Left hindlimb (tissue), 1 donor: ENCODE measurements at regions not wholly inside any gene's neighbourhood (a gene's known extent, or its start where the extent isn't known, plus 50 kb on each side); places are given as distances from the start of the nearest gene placed in this dataset.

Experiments used
- DNase-seq: peaks from one replicate; pipeline ENCODE4 v3.0.0-alpha.2; 2018

DNA sequence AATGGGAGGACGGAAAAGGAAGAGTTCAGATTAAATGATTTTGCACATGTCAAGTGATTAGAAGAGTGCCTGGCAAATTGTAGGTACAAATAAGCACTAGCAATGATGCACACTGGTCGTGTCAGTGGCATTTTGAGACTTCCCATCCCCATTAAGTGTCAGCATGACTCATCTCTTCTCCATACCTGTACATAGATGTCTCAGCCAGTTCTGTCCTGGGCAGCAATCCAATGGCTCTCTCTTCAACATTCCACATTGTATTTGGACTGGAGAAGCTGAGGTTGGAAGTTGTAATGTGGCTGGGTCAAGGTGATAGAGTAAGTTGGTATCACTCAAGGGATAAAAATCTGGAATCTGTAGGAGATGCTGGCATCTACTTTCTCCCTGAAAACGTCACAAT is 742.7 kb downstream of the VRK1 start:
- DNase-seq, result no peak

DNA sequence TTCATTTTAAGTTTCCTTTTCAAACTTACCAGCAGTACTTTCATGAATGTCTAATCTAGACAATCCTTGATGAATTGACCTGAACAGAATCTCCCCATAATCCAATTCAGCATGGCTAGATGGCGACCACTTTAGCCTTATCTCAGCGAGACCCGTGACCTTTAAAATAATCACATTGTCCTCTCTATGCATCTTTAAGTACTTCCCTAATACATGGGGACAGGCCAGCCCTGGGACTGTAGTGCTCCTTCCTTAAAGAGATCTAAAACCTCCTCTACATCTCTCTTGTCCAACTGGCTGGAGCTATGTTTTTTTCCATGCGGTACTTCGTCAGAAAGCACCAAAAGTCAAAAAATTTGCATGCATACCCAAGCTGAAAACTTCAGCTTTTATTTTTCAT is 746.0 kb downstream of the VRK1 start:
- DNase-seq, result no peak

DNA sequence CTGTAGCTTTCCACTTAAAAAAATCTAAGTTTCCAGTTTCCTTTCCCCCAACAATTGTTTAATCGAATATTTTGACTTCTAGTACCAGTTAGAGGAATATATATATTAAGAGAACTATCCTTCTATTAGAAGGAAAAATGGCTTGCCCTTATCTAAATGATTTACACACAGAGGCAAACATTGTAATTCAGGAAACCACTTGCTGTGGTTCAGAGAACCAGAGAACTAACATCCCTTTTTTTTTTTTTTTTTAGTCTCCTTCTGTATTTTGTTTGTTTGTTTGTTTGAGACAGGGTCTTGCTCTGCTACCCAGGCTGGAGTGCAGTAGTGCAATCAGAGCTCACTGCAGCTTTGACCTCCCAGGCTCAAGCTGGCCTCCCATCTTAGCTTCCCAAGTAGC is 746.6 kb downstream of the VRK1 start:
- DNase-seq, result no peak

DNA sequence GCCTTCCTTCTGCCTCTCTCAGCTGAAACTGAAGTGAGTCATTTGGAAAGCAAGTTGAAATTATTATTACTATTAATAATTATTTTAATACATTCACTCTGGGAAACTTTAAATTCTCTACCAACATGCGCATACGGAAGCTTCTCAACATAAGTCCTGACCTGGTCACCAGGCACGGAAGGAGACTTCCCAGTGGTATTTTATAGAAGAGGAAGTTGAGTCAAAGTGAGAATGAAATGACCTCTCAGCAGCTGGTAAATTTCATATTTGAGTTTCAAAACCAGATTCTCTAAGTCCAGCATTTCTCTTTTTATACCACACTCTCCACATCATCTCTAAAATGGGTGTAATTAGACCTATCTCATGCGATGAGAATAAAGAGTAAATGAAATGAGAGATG is 747.4 kb downstream of the VRK1 start:
- DNase-seq, result no peak

DNA sequence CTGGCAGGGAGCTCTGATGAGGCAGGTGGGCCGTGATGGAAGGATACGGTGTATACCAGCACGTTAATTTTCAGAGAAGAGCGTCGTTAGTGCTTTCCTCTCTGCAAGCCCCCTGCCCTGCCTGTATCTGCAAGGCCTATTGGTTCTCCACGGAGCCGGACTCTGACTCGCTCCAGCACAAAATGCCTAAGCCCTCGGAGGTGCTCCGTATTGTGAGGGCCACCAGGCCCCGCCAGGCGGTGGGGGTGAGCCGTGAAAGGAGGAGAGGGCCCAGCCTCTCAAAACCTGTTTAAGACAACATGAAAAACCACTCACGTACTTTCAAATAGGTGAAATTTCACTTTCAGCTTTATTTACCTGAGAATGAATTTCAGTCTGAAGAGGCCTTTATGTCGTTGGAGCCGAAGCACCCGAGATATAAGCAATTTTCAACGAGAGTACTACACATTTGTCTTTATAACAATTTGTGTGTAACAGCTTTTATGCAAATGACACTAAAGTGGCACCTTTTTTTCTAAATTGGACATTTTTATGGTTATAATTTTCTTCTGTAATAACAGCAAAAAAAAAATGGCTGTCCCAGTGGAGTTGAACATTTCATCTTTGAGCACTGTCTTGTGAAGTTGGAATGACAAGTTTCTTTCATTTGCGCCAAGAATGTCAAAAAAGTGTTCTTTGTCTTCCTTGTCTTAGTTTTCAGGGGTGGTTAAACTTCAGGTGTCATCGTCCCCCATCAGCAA is 749.5 kb downstream of the VRK1 start:
- DNase-seq, result no peak

DNA sequence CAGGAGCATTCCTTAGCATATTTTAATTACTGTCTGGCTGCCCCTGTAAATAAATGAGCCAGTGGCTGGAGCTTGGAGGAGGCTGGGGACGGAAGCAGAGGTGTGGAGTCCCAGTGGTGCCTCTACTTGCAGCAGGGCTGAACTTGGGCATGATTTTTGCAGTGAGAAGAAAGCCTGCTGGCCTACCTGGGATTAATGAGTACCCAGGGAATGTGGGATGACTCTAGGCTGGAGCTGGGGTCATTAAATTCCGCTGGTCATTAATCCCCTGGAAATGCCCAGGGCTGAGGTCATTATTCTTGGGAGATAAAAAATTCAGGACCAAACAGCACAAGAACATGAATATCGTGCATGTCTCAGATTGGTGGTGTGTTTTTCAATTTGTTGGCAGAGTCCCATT is 753.3 kb downstream of the VRK1 start:
- no peak for DNase-seq

DNA sequence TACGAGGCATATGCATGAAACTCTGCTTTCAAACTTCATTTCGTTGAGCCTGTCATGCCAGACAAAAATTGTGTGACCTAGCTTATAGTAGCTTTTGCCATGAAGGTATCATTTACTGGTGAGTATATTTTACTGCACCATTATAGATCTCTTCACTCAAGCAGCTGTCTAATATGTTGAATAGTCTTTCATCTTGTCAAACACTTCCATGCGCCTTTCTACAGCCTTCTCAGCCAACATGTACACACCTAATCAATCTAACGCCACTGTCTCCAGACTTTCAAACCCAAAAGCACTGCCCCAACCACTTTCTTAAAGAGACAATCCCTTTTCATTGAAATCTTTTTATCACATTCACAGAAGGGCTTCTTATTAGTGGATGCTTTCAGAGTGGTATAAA is 757.4 kb downstream of the VRK1 start:
- no peak for DNase-seq

DNA sequence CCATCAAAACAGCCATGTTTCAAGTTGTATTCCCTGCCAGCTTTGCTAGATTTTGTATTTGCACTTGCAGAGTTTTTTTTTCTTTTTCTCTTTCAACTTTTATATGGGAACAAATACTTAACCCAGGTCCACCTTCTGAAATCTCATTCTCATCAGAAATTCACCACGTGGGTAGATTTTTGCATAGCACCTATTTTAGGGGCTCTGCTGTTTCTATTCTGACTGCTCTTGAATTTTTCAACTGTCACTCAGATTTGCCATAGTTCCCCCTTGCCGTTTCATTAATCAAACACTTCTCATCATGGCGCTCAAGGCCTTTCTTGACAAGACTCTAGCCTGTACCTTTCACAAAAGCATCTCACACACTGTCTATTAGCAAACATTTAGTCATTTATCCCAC is 767.2 kb downstream of the VRK1 start:
- DNase-seq, result no peak

DNA sequence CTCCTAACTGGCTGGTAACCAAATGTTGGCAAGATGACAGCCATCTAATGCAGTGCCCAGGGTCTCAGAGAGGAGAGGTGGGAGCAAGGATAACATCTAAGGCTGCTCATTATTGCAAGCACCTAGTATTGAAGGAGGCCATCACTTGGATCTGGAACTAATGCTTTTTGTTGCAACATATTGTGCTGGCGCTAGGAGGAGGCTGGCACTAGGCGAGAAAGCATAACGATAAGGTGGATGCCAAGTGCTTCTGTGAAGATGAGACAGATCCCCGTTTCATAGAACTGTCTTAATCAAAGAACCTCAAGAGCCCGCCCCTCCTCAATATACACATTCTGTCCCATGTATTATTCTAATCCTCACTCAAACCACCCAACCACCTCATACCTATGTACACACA is 774.0 kb downstream of the VRK1 start:
- no peak for DNase-seq

DNA sequence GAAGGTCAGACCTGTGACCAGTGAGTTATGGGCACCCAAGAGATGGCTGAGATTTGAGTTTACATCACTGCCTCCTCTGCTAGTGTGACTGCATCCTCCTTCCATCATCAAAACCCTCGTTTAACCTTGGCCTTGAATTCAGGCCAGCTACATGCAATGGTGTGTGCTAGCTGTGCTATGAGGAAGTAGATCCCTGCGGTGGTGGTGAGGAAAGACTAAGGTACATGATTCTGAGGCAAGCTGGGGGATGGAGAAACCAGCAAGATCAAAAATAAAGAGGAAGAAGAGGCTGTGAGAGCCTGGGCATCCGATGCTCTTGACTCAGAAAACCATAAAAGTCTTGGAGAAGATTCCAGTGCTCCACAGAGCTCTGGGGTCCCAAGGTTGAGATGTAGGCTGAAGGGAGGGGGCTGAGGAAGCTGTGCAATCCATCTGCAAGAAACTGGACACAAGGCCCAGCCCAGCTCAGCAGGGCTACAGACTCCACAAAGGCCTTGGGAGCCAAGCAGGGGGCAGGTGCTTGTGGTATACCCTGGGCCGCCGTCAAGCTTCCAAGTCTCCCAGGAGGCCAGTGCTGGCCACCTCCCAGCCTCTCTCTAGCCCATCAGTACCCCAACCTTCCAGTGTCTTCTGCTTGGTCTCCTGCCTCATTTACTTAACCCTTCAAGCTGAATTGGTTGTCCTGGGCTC is 774.8 kb downstream of the VRK1 start:
- DNase-seq, result no peak

DNA sequence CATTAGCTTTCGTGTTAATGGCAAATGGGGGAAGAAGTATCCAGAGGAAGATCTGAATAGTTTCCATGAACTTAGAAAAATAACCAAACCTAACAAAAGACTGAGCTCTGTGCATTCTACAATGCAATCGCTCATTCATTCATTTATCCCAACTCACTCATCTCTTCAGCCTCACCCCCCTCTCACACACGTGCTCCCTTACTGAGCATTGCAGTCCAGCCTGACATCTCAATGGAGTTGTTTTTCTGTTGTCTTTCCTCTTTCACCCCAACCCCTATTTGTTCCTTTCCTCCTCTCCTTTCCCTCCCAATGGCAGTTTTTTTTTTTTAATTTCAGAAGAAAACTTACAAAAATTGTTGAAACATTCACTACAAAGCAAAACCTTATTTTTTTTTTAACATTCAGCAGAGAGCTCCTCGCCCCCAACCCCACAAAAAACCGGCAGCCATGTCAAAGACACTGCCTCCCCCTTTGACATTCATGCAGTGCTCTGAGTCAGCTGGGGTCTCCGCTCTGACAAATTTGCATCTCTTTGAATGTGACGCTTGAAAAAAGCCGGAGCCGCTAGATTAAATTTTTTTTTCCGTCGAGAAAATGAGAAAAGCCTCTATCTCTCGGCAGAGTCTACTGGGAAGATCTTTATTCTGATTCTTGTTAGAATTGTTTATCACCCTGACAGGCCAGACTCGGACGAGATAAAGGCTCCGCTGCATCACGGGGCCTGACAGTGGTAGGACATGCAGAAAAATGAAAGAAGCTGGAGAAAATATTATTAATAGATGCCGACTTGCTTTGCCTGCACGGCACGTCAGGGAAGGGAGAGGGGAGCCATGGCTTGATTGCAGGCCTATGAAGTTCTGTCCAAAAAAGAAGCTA is 775.6 kb downstream of the VRK1 start:
- no peak for DNase-seq

DNA sequence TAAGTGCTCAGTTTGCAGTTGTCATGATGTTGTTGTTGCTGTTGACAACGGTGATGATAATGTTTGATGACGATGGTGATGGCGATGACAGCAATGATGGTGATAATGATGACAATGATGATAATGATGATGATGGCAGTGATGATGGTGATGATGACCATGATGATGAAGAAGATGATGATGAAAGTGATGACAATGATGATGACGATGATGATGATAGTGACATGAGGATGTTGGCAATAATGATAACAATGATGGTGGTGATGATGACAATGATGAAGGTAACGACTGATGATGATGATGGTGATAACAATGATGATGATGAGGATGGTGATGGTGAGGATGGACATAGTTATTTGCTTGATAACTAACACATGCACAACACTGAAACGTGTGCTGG is 778.5 kb downstream of the VRK1 start:
- DNase-seq, result no peak

DNA sequence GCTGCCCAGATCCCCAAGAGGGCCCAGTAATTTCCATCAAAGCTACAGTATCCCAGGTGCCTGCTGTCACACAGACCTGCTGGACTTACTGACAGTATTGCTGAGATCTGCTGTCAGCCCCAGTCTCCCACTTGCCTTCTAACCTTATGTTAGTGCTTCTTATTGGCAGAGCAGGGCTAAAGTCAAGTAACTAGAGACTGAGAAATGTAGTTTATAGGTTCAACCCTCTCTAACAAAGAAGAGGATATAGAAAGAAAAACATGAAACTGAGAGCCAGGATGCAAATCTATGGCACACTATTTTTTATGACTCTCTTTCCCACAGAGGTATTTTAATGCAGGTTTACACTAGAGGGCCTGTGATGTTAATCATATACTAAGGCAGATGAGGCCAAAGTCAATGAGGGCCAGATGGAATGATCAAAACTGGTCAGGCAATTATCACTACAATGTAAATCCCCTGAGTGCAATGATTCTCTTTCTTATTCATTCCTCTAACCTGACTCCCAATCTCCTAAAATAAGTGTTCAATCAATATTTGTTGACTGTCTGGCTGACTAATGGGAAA is 781.9 kb downstream of the VRK1 start:
- no peak for DNase-seq

DNA sequence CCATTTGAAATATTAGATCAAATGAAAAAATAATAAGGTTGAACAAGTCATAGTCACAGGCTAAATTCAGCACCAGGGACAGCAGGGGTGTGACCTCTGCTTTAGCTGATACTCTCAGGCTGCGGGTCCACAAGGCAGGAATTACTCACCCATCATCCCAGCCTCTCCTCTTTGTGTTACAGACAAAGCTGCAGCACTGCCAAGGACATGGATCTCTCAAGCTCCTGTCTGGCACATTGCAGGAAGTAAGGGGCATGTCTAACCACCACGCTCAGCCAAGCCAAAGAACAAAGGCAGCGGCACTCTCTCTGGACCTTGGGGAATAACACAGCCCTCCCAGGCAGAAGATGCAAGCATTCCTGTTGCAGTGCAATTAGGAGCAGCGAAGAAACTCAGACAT is 783.8 kb downstream of the VRK1 start:
- no peak for DNase-seq

DNA sequence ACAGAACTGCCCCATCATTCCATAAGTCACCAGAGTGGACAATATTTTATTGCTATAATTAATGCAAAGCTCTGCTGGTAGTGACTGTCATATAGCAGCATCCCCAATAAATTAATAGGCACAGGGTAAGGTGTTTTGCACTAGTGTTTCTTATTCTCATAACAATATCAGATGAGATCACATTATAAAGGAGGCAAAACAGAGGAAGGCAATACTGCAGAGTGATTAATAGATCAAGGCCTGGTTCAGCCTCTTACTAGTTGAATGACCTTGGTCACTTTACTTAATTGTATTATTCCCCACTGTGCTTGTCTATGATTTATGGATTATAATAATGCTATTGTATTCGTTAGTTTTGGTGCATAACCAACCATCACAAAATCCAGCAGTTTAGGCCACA is 784.8 kb downstream of the VRK1 start:
- DNase-seq, result no peak

DNA sequence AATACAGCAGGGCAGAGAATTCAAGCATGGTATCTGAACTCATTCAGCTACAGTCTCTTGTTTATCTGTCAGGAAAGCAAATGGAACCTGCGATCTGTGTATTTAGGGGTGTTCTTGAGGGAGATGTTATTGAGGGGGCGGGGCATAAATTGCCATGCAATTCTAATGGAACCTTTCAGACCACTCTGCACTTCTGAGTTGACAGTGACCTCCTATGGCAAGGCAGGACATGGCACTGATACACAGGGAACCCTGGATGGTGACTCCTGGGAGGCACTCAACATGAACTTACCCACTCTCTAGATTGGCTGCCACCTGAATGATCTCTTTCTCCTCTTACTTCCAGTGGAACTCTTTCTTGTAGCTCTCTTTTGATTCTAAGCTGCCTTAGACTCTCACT is 787.3 kb downstream of the VRK1 start:
- DNase-seq, result no peak

DNA sequence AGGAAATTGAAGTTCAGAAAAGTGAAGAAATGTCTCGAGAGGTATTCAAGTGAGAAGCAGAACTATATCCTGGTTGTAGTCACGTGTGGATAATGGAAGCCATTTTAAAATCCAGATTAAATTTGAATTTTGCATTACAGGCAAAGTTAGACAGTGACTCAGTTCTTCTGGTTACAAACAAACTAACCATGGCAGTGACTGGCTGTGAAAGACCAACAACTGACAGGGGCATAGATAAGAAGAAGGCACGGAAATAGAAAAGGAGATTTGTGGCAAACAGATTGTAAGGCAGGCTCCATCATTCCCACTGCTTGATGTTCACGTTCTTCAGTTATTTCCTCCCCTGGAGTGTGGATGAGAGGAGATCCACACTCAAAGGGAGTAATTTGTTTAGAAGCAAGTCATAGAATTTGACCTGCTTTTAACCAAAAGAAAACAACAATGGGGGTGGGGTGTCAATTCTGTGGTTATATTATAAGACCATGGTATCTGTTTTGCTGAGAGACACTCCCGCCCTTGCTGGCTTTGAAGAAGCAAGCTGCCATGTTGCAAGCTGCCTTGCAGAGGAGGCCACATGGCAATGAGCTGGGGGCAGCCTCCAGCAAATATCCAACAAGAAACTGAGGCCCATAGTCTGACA is 795.3 kb downstream of the VRK1 start:
- no peak for DNase-seq

DNA sequence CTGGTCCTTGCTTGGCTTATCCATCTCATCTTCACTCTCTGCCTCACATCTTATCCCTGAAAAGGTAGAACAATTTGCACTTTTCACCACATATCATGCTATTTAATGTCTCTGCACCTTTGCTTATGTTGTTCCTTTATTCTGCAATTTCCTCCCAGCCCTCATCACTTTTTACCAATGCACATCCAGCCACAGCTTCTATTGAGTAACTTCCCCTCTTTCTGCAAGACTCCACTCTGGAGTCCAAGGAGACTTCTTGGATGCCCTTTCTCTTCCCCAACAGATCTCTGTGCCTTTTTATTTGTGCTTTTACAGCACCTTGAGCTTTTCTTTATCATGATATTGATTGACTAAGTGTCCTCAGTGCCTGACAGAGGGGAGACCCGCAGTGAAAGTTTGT is 797.1 kb downstream of the VRK1 start:
- no peak for DNase-seq

DNA sequence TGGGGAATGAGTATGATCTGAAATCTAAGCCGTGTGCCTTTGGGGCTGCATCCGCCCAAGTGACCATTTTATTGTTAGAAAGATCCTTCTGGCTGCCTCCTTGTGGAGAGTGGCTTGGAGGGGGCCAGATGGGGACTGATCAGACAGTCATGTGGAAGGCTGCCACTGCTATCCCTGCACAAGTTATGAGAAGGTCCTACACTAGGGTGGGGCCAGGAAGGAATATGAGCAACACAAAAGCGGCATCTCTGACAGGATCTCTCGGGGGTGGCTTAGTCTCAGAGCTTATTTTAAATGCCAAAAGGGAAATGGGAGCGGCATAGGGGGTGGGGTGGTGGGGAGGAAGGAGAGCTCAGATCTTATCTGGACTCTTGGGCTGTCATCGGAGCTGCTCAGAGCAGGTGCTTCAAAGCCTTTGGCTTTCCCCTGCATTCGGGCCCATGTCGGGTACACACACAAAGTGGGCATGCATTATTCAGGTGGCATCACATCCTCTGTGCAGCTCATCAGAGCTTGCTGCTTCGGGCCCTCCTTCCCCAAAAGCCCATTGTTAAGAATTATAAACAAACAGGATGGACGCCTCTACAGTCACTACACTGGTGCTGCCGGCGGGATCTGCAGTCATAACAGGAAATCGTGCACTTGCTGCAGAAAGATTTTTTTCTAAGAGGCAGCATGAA is 805.4 kb downstream of the VRK1 start:
- no peak for DNase-seq

DNA sequence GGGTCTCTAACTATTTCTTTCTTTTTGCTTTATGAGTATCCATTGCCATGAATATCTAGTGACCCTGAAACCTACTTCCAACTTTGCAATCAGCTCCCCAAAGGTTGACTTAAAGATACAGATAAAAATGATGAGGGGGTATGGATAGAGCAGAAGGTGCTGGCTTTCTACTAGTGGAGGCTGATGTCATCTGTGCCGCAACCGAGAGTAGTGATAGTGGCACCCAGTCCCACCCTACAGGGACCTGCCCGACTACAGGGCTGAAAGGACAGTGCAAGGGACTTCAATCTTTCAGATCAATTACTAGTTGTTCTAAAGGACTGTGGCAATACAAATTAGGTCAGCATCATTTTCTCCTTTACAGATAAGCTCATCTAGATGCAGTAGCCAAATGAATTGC is 806.0 kb downstream of the VRK1 start:
- DNase-seq, result no peak

DNA sequence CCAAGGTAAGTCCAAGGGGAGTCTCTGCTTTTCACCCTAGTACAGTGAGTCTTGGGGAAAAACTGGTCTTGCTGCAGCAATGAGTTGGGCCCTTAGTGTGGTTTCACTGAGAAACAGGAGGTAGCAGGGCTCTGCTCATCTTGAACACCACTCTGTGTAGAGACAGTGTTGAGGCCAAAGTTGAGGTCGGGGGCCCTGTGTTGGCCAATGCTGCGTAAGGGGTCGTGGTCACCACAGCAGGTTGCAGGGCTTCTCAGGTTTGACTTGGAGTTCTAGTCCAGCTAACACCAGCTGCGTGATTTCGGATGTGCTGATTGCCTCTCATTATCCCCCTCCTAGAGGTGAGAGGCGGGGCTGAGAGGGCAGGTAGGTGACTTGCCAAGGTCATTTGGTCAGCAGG is 807.5 kb downstream of the VRK1 start:
- DNase-seq, result no peak

DNA sequence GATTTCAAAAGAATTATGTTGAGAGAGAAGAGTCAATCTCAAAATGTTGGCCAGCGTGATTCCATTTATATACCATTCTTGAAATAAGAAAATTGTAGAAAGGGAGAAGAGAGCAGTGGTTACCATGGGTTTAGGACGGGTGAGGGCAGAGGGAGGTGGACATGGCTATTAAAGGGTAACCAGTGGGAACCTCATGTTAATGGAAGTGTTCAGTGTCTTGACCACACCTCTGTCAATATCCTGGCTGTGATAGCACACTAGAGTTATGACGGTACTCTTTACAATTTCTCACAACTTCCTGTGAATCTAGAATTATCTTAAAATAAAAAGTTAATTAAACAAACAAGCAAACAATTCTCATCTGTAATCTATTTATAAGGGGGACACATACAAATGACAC is 821.2 kb downstream of the VRK1 start:
- DNase-seq, result no peak
